ENCODE measurements at regions not wholly inside any gene's neighbourhood (a gene's known extent, or its start where the extent isn't known, plus 50 kb on each side); places are given as distances from the start of the nearest gene placed in this dataset.
"Not testable (repeated sequence)": the region's sequence is repeated elsewhere in the genome, so short reads cannot be mapped to it uniquely, and the experiment has no call there.

- TF ChIP-seq CTCF (IDR thresholded peaks at IDR 0.05; ENCODE audit: borderline replicate concordance, insufficient read depth, low read depth, low read length), result no peak
- no peak overlapping the region for H3K4me3 ChIP-seq (ENCODE audit: low read depth, low read length)
Measured at GRCh38 chr11:123349382-123349781, 80.7 kb upstream of the GRAMD1B start.

- TF ChIP-seq CTCF (IDR thresholded peaks at IDR 0.05; ENCODE audit: borderline replicate concordance, insufficient read depth, low read depth, low read length), result no peak
- no peak overlapping the region for H3K4me3 ChIP-seq (ENCODE audit: low read depth, low read length)
Measured at GRCh38 chr11:123344790-123345357, 85.2 kb upstream of the GRAMD1B start.

DNA sequence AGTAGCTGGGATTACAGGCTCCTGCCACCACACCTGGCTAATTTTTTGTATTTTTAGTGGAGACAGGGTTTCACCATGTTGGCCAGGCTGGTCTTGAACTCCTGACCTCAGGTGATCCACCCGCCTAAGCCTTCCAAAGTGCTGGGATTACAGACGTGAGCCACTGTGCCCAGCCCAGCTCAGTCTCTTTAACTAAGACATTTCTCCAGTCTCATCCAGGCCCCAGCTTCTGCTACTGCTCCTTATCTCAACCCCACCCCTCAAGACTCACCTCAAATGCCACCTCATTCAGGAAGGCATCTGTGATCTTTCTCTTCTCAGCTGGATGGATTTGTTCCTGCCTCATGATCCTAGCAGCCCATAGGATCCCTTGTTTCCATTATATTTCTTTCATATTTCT is 85.9 kb upstream of the GRAMD1B start:
- not testable (repeated sequence) for H3K4me3 ChIP-seq (ENCODE audit: low read depth, low read length)

GRCh38 chr11:123338997-123339752 is 90.9 kb upstream of the GRAMD1B start:
- TF ChIP-seq CTCF (IDR thresholded peaks at IDR 0.05; ENCODE audit: borderline replicate concordance, insufficient read depth, low read depth, low read length), result no peak
- no peak overlapping the region for H3K4me3 ChIP-seq (ENCODE audit: low read depth, low read length)

DNA sequence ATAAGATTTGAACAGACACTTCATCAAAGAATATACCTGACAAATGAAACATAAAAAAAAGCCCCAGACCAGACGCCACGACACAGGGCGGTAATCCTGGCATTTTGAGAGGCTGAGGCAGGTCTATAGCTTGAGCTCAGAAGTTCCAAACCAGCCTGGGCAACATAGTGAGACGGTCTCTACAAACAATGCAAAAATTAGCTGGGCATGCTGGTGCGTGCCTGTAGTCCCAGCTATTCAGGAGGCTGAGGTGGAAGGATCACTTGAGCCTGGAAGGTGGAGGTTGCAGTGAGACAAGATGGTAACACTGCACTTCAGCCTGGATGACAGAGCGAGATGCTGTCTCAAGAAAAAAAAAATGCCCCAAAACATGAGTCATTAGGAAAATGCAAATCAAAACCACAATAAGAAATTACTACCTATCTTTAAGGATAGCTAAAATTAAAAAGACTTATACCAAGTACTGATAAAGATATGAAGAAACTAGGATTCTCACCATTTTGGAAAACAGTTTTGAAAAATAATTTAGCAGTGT is 91.7 kb upstream of the GRAMD1B start:
- H3K4me3 ChIP-seq (ENCODE audit: low read depth, low read length), result no peak overlapping the region

DNA sequence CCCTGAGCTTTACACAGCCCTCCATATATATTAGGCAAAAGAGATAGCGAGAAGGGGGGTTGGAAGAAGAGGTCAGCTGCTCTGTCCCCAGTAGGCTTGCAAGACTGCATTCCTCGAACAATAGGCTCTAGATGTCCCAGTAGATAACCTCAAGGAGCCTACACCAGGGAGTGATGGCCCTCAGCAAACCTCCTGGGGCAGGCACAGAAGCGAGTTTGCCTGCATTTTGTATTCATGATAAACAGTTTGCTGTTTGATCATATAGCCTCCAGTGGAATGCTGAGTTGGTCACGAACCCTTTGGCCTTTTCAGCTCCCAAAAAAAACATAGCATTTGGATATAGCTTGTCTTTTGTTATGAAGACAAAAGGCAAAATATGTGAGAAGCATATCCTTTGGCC is 95.1 kb upstream of the GRAMD1B start:
- no peak overlapping the region for H3K4me3 ChIP-seq (ENCODE audit: low read depth, low read length)
- TF ChIP-seq CTCF (IDR thresholded peaks at IDR 0.05; ENCODE audit: borderline replicate concordance, insufficient read depth, low read depth, low read length), result no peak

More for the DNA sequence above, 91.7 kb upstream of the GRAMD1B start:
- no peak for TF ChIP-seq CTCF (IDR thresholded peaks at IDR 0.05; ENCODE audit: borderline replicate concordance, insufficient read depth, low read depth, low read length)

DNA sequence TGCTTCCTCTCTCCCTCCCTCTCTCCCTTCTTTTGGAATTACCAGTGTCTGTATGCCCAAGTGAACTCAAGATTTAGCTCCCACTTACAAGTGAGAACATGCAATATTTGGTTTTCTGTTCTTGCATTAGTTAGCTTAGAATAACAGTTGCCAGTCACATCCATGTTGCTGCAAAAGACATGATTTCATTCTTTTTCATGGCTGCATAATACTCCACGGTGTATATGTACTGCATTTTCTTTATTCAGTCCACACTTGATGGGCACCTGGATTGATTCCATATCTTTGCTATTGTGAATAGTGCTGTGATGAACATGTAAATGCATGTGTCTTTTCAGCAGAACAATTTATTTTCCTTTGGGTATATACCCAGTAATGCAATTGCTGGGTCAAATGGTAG is 97.5 kb upstream of the GRAMD1B start:
- H3K4me3 ChIP-seq (ENCODE audit: low read depth, low read length), result not testable (repeated sequence)

- no peak overlapping the region for H3K4me3 ChIP-seq (ENCODE audit: low read depth, low read length)
- no peak for TF ChIP-seq CTCF (IDR thresholded peaks at IDR 0.05; ENCODE audit: borderline replicate concordance, insufficient read depth, low read depth, low read length)
Measured at GRCh38 chr11:123330948-123331347, 99.1 kb upstream of the GRAMD1B start.
